Fibroblast of lung (primary cell): ENCODE measurements at regions not wholly inside any gene's neighbourhood (a gene's known extent, or its start where the extent isn't known, plus 50 kb on each side); places are given as distances from the start of the nearest gene placed in this dataset.

Experiments
- DNase-seq, 2 donors: peaks; one replicate each; pipeline versions ENCODE4 v3.0.0 to v3.0.0-alpha.2; 2010; ENCODE audit warnings: low read depth in 2 of 2
- H2AFZ ChIP-seq: 2 replicates; pipeline ENCODE4 v1.5.1; 2012; ENCODE audit warnings: low read length, control low read depth, inconsistent platforms
- H3K27ac ChIP-seq: 2 replicates; pipeline ENCODE4 v1.5.1; 2011; ENCODE audit warnings: low read length, control low read depth; ENCODE audit not compliant: insufficient read depth
- H3K27me3 ChIP-seq: 2 replicates; pipeline ENCODE4 v1.5.1; 2011; ENCODE audit warnings: mild to moderate bottlenecking, low read length; ENCODE audit not compliant: control insufficient read depth, insufficient read depth
- H3K36me3 ChIP-seq: 2 replicates; pipeline ENCODE4 v1.5.1; 2011; ENCODE audit warnings: low read length; ENCODE audit not compliant: control insufficient read depth, insufficient read depth
- H3K4me1 ChIP-seq: 2 replicates; pipeline ENCODE4 v1.5.1; 2011; ENCODE audit warnings: low read length; ENCODE audit not compliant: control insufficient read depth, insufficient read depth; ENCODE audit errors: extremely low read depth
- H3K4me2 ChIP-seq: 2 replicates; pipeline ENCODE4 v1.5.1; 2011; ENCODE audit warnings: low read length, control low read depth; ENCODE audit not compliant: insufficient read depth; ENCODE audit errors: extremely low read depth
- H3K4me3 ChIP-seq, 4 experiments: fragments of 200-600 bp in 1 of 4; sonication (generic) in 1 of 4; replicated peaks in 1 of 4; 2 replicates each; pipeline ENCODE4 v1.5.1; 2011 to 2016; ENCODE audit warnings: low read length in 4 of 4, low read depth in 3 of 4, mild to moderate bottlenecking in 3 of 4, control low read depth in 2 of 4, inconsistent platforms in 1 of 4, mixed read lengths in 1 of 4; ENCODE audit not compliant: insufficient read depth in 1 of 4; ENCODE audit errors: control extremely low read depth in 1 of 4
- H3K79me2 ChIP-seq: 2 replicates; pipeline ENCODE4 v1.5.1; 2012; ENCODE audit warnings: mild to moderate bottlenecking, low read length, inconsistent platforms; ENCODE audit not compliant: control insufficient read depth, insufficient read depth
- H3K9ac ChIP-seq: 2 replicates; pipeline ENCODE4 v1.5.1; 2011; ENCODE audit warnings: mild to moderate bottlenecking, low read length, control low read depth; ENCODE audit not compliant: insufficient read depth
- H3K9me3 ChIP-seq: 2 replicates; pipeline ENCODE4 v1.5.1; 2012; ENCODE audit warnings: low read depth, low read length; ENCODE audit not compliant: control insufficient read depth, insufficient read depth
- H4K20me1 ChIP-seq: 2 replicates; pipeline ENCODE4 v1.5.1; 2011; ENCODE audit warnings: low read length; ENCODE audit not compliant: control insufficient read depth, insufficient read depth; ENCODE audit errors: extremely low read depth
- EZH2 ChIP-seq: IDR thresholded peaks from 2 replicates; pipeline ENCODE4 v1.5.1; 2012; ENCODE audit warnings: low read length, control low read depth, mild to moderate bottlenecking; ENCODE audit errors: missing control alignments
- TF ChIP-seq, protein P1 (sequence below), 2 donors: IDR thresholded peaks in 1 of 2; conservative IDR thresholded peaks in 1 of 2; 1 replicate in 1 of 2; 2 replicates in 1 of 2; pipeline ENCODE4 v1.5.1; 2011 to 2012; ENCODE audit warnings: low read length in 2 of 2, control low read depth in 1 of 2, inconsistent platforms in 1 of 2, low read depth in 1 of 2, mild to moderate bottlenecking in 1 of 2

DNA sequence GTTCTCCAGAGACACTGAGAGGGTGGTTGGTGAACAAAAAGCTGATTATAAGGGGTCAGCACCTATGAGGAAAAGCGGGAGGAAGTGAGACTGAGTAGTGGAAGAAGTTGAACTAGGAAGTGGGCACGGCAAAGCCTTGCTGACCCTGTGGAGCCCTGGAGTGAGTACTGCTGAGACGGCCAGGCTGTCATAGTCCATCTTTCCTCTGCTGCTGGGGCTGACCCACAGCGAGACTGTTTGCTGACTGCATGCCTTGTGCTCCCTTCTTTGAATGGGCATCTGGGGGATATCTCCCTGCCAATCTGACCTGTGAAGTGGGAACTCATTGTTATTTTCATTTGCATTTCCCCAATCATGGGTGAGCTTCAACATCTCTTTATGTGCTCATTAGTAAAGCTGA is 92.4 kb upstream of the LDAH start:
- Histone ChIP-seq H3K27ac (no peak overlapping the region), H3K4me1 (peaks cover 7% of the 10 kb centered on the region), H4K20me1 (no peaks in the 10 kb centered on the region), H2AFZ (no peak overlapping the region), H3K27me3 (no peaks in the 10 kb centered on the region), H3K36me3 (no peaks in the 10 kb centered on the region), H3K4me2 (no peak overlapping the region), H3K79me2 (no peaks in the 10 kb centered on the region), H3K4me3 (no peak overlapping the region), H3K9ac (no peak overlapping the region), H3K9me3 (no peaks in the 10 kb centered on the region)
- TF ChIP-seq, protein P1, sequence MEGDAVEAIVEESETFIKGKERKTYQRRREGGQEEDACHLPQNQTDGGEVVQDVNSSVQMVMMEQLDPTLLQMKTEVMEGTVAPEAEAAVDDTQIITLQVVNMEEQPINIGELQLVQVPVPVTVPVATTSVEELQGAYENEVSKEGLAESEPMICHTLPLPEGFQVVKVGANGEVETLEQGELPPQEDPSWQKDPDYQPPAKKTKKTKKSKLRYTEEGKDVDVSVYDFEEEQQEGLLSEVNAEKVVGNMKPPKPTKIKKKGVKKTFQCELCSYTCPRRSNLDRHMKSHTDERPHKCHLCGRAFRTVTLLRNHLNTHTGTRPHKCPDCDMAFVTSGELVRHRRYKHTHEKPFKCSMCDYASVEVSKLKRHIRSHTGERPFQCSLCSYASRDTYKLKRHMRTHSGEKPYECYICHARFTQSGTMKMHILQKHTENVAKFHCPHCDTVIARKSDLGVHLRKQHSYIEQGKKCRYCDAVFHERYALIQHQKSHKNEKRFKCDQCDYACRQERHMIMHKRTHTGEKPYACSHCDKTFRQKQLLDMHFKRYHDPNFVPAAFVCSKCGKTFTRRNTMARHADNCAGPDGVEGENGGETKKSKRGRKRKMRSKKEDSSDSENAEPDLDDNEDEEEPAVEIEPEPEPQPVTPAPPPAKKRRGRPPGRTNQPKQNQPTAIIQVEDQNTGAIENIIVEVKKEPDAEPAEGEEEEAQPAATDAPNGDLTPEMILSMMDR (conservative IDR thresholded peaks at IDR 0.05 in 1 of 2, IDR thresholded peaks at IDR 0.05 in 1 of 2; ENCODE audit: low read depth in 1 of 2, low read length in 2 of 2), result no peak
- TF ChIP-seq EZH2, result no peak
- DNase-seq, result no peak

DNA sequence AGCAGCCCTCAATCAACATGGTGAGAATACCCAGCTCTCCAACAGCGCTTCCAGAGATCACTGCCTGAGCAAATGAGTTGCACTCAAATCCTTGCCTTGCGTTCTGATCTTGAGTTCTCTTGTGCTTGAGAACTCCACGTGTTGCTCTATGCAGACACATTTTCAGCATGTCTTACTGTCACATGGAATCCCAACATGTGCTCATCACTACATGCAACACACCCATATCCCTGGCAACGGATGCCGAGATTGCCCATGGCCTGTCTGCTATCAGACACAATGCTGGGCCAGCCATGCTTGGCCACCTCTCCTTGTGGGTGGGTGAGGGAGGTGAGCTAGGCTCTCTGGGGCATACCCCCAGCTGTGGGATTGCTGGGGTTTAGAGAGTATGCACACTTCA is 91.9 kb upstream of the LDAH start:
- Histone ChIP-seq H3K27me3 (no peaks in the 10 kb centered on the region), H3K9me3 (no peaks in the 10 kb centered on the region), H3K4me1 (peaks cover 7% of the 10 kb centered on the region), H4K20me1 (no peaks in the 10 kb centered on the region), H3K79me2 (no peaks in the 10 kb centered on the region), H2AFZ (no peak overlapping the region), H3K4me2 (no peak overlapping the region), H3K9ac (no peak overlapping the region), H3K36me3 (no peaks in the 10 kb centered on the region), H3K4me3 (no peak overlapping the region), H3K27ac (no peak overlapping the region)
- DNase-seq, result no peak
- TF ChIP-seq, protein P1 (conservative IDR thresholded peaks at IDR 0.05 in 1 of 2, IDR thresholded peaks at IDR 0.05 in 1 of 2; ENCODE audit: low read depth in 1 of 2, low read length in 2 of 2), result no peak
- TF ChIP-seq EZH2, result no peak

DNA sequence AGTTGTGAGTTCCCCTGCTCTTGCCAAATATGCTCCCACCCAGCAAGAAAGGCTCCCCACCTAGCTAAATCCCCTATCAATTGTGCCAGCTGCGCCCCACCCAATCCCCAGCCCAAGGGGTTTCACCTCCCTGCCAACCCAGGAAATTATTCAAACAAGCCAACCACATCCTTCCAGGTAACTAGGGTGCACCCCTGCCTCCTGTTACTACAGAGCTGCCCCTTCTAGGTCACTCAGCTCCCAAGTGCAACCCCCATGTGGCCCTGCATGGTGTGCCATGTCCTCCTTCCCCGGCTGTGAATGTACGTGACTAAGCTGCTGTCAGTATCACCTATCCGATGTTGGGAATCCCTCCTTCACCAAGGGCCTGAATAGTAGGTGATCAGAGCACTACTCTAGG is 91.2 kb upstream of the LDAH start:
- TF ChIP-seq, protein P1 (conservative IDR thresholded peaks at IDR 0.05 in 1 of 2, IDR thresholded peaks at IDR 0.05 in 1 of 2; ENCODE audit: low read depth in 1 of 2, low read length in 2 of 2), result no peak
- no peaks in the 10 kb centered on the region for H4K20me1 ChIP-seq
- no peak for DNase-seq
- H3K36me3 ChIP-seq, result no peaks in the 10 kb centered on the region
- H3K27ac ChIP-seq, result no peak overlapping the region
- H3K4me3 ChIP-seq, result no peak overlapping the region
- no peak overlapping the region for H3K9ac ChIP-seq
- H3K79me2 ChIP-seq, result no peaks in the 10 kb centered on the region
- no peak overlapping the region for H2AFZ ChIP-seq
- no peak overlapping the region for H3K4me2 ChIP-seq
- no peaks in the 10 kb centered on the region for H3K9me3 ChIP-seq
- peaks cover 7% of the 10 kb centered on the region for H3K4me1 ChIP-seq
- H3K27me3 ChIP-seq, result no peaks in the 10 kb centered on the region
